HG02759 (cell line): ENCODE measurements at regions not wholly inside any gene's neighbourhood (a gene's known extent, or its start where the extent isn't known, plus 50 kb on each side); places are given as distances from the start of the nearest gene placed in this dataset.
"Not testable (repeated sequence)": the region's sequence is repeated elsewhere in the genome, so short reads cannot be mapped to it uniquely, and the experiment has no call there.

Source experiments
- ATAC-seq: cut with Tn5 transposase; IDR thresholded peaks from one replicate; pipeline ENCODE4 v1.9.1; 2021; ENCODE audit warnings: mild to moderate bottlenecking, moderate library complexity; ENCODE audit not compliant: unreplicated experiment

- ATAC-seq, result no peak
Measured at GRCh38 chr2:167844714-167845530, 402.5 kb downstream of the STK39 start.

GRCh38 chr2:167843657-167844056, 403.7 kb downstream of the STK39 start:
- ATAC-seq, result peak; percentile 68

- peak; percentile 5 for ATAC-seq
Measured at GRCh38 chr2:167843217-167843616, 404.2 kb downstream of the STK39 start.

GRCh38 chr2:167842047-167842446, 405.3 kb downstream of the STK39 start:
- ATAC-seq, result no peak

- ATAC-seq, result not testable (repeated sequence)
Measured at GRCh38 chr2:167835290-167835689, 412.1 kb downstream of the STK39 start.

GRCh38 chr2:167834707-167835106, 412.7 kb downstream of the STK39 start:
- ATAC-seq, result no peak

- no peak for ATAC-seq
Measured at GRCh38 chr2:167833294-167833693, 414.1 kb downstream of the STK39 start.

GRCh38 chr2:167832868-167833287, 414.5 kb downstream of the STK39 start:
- no peak for ATAC-seq

GRCh38 chr2:167827352-167828097, 419.9 kb downstream of the STK39 start:
- ATAC-seq, result no peak

- no peak for ATAC-seq
Measured at GRCh38 chr2:167826906-167827305, 420.5 kb downstream of the STK39 start.

GRCh38 chr2:167825664-167826063, 421.7 kb downstream of the STK39 start:
- ATAC-seq, result no peak

GRCh38 chr2:167822690-167823465, 424.5 kb downstream of the STK39 start:
- ATAC-seq, result no peak

- no peak for ATAC-seq
Measured at GRCh38 chr2:167820488-167820887, 426.9 kb downstream of the STK39 start.

GRCh38 chr2:167818521-167818920, 428.9 kb downstream of the STK39 start:
- no peak for ATAC-seq

GRCh38 chr2:167817908-167818307, 429.5 kb downstream of the STK39 start:
- ATAC-seq, result no peak

- ATAC-seq, result no peak
Measured at GRCh38 chr2:167817422-167817821, 430.0 kb downstream of the STK39 start.

- no peak for ATAC-seq
Measured at GRCh38 chr2:167816874-167817290, 430.5 kb downstream of the STK39 start.

GRCh38 chr2:167814881-167815718, 432.3 kb downstream of the STK39 start:
- no peak for ATAC-seq

- ATAC-seq, result not testable (repeated sequence)
Measured at GRCh38 chr2:167814482-167814880, 432.9 kb downstream of the STK39 start.

GRCh38 chr2:167809799-167810198, 437.6 kb downstream of the STK39 start:
- not testable (repeated sequence) for ATAC-seq
